CD8-positive, alpha-beta memory T cell (primary cell): ENCODE measurements at regions not wholly inside any gene's neighbourhood (a gene's known extent, or its start where the extent isn't known, plus 50 kb on each side); places are given as distances from the start of the nearest gene placed in this dataset.
"Not testable (repeated sequence)": the region's sequence is repeated elsewhere in the genome, so short reads cannot be mapped to it uniquely, and the experiment has no call there.

Source experiments
- CTCF ChIA-PET: fragments of 350-600 bp; sonication (Branson Sonifier 250); formaldehyde crosslinking; loops from one replicate; lab custom pipeline; 2021; ENCODE audit warnings: antibody characterized with exemption; lab: Charles Lee
- POLR2A ChIA-PET: fragments of 350-600 bp; sonication (Branson Sonifier 250); formaldehyde crosslinking; loops from one replicate; lab custom pipeline; 2021; ENCODE audit warnings: antibody characterized with exemption; lab: Charles Lee
- DNase-seq, 5 donors: peaks; one replicate each; pipeline versions ENCODE4 v3.0.0 to v3.0.0-alpha.2; 2020 to 2022; ENCODE audit warnings: mixed read lengths in 1 of 5
- H3K27ac ChIP-seq: one replicate; pipeline ENCODE4 v1.7.0; 2013; ENCODE audit warnings: low read depth, mild to moderate bottlenecking, low read length, moderate library complexity
- H3K27me3 ChIP-seq: 2 replicates; pipeline ENCODE4 v1.7.0; 2013; ENCODE audit warnings: low read length, mild to moderate bottlenecking; ENCODE audit not compliant: insufficient read depth, poor library complexity, severe bottlenecking
- H3K36me3 ChIP-seq: 2 replicates; pipeline ENCODE4 v1.7.0; 2013; ENCODE audit warnings: mild to moderate bottlenecking, low read length, moderate library complexity; ENCODE audit not compliant: insufficient read depth
- H3K4me1 ChIP-seq: 2 replicates; pipeline ENCODE4 v1.7.0; 2013; ENCODE audit warnings: mild to moderate bottlenecking, low read length, moderate library complexity; ENCODE audit not compliant: insufficient read depth
- H3K4me3 ChIP-seq: 2 replicates; pipeline ENCODE4 v1.7.0; 2013; ENCODE audit warnings: mild to moderate bottlenecking, low read length
- H3K9me3 ChIP-seq: 2 replicates; pipeline ENCODE4 v1.7.0; 2013; ENCODE audit warnings: mild to moderate bottlenecking, low read length
- H3K27ac Mint-ChIP-seq, 8 donors: one replicate each; pipeline ENCODE4 v1.8.0; 2020 to 2021; ENCODE audit warnings: mixed read lengths in 8 of 8, mild to moderate bottlenecking in 6 of 8, inconsistent platforms in 3 of 8, moderate library complexity in 3 of 8
- H3K27me3 Mint-ChIP-seq, 2 donors: one replicate each; pipeline ENCODE4 v1.8.0; 2020 to 2021; ENCODE audit warnings: mixed read lengths in 2 of 2, mild to moderate bottlenecking in 1 of 2, moderate library complexity in 1 of 2
- H3K36me3 Mint-ChIP-seq, 3 donors: one replicate each; pipeline ENCODE4 v1.8.0; 2020 to 2021; ENCODE audit warnings: mixed read lengths in 3 of 3, inconsistent platforms in 1 of 3, mild to moderate bottlenecking in 1 of 3
- H3K4me1 Mint-ChIP-seq, 3 donors: one replicate each; pipeline ENCODE4 v1.8.0; 2020 to 2021; ENCODE audit warnings: mixed read lengths in 3 of 3, inconsistent platforms in 1 of 3, mild to moderate bottlenecking in 1 of 3
- H3K4me3 Mint-ChIP-seq, 7 donors: one replicate each; pipeline ENCODE4 v1.8.0; 2020 to 2021; ENCODE audit warnings: mixed read lengths in 7 of 7, mild to moderate bottlenecking in 6 of 7, moderate library complexity in 4 of 7, inconsistent platforms in 2 of 7
- H3K9me3 Mint-ChIP-seq, 5 donors: one replicate each; pipeline ENCODE4 v1.8.0; 2020 to 2022; ENCODE audit warnings: mixed read lengths in 5 of 5, mild to moderate bottlenecking in 3 of 5, moderate library complexity in 2 of 5, inconsistent platforms in 1 of 5

DNA sequence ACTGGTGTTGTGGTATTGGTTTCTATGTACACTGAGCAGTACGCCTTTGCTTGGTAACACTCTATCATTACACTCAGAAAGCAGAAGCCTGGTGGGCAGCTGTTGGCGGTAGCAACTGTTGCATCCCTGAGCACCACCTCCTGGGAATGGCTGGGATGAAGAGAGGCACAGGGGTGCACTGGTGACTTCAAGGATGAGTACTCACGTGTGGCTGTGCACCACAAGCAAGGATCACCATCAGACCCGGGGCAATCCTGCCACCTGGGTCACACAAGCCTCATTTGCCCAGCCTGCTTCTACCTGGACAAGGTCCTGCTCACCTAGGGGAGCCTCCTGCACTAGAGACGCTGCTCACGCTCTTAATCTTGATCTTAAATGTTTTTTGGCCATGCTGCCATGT is 336.4 kb downstream of the SI start:
- Histone ChIP-seq H3K27me3 (no peaks in the 10 kb centered on the region), H3K9me3 (peaks cover 5% of the 10 kb centered on the region), H3K4me3 (no peak overlapping the region), H3K36me3 (no peaks in the 10 kb centered on the region), H3K4me1 (no peaks in the 10 kb centered on the region), H3K27ac (no peak overlapping the region)
- DNase-seq: no peak
- H3K9me3 Mint-ChIP-seq: peaks cover 8 to 41% (median 10%) of the 10 kb centered on the region in 5 donors
- no peaks in the 10 kb centered on the region for H3K27me3 Mint-ChIP-seq
- no peaks in the 10 kb centered on the region for H3K4me1 Mint-ChIP-seq
- no peak overlapping the region for H3K27ac Mint-ChIP-seq
- ChIA-PET CTCF (no interaction called here), POLR2A (no interaction called here)
- H3K4me3 Mint-ChIP-seq: no peak overlapping the region
- no peaks in the 10 kb centered on the region for H3K36me3 Mint-ChIP-seq

DNA sequence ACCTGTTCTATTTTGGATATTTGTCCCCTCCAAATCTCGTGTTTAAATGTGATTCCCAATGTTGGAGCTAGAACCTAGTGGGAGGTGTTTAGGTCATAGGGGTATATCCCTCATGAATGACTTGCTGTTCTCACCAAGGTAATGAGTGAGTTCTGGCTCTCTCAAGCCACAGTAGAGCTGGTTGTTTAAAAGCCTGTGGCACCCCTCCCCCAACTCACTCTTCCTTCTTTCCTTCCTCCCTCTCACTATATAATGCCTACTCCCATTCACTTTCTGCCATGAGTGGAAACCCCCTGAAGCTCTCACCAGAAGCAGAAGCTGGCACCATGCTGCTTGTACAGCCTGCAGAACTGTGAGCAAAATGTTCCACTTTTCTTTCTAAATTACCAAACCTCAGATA is 341.1 kb downstream of the SI start:
- DNase-seq: no peak
- Mint-ChIP-seq H3K4me3 (no peak overlapping the region), H3K27me3 (no peaks in the 10 kb centered on the region), H3K36me3 (no peaks in the 10 kb centered on the region), H3K27ac (no peak overlapping the region), H3K4me1 (no peaks in the 10 kb centered on the region), H3K9me3 (peaks cover 6 to 30% (median 11%) of the 10 kb centered on the region in 5 donors)
- POLR2A ChIA-PET: no interaction called here
- Histone ChIP-seq H3K4me3 (no peak overlapping the region), H3K9me3 (peaks cover 5% of the 10 kb centered on the region), H3K27ac (no peak overlapping the region), H3K36me3 (no peaks in the 10 kb centered on the region), H3K4me1 (no peaks in the 10 kb centered on the region), H3K27me3 (no peaks in the 10 kb centered on the region)
- CTCF ChIA-PET: no interaction called here

DNA sequence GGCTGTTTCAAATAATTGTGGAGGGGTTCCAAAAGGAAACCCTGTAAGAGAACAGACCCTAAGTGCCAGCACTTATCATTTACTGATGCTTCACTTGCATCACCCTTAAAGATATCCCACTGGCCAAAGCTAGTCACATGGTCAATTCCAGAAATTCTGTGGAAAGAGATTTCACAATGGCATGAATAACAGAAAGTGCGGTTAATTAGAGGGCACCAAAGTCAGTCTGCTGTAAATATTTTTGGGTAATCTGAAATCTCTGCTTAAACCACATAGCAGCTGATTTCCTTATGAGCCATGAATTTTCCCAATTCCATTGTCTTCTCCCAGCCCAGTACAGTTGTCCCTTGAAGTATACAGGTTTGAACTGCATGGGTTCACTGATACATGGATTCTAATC is 346.1 kb downstream of the SI start:
- POLR2A ChIA-PET: no interaction called here

DNA sequence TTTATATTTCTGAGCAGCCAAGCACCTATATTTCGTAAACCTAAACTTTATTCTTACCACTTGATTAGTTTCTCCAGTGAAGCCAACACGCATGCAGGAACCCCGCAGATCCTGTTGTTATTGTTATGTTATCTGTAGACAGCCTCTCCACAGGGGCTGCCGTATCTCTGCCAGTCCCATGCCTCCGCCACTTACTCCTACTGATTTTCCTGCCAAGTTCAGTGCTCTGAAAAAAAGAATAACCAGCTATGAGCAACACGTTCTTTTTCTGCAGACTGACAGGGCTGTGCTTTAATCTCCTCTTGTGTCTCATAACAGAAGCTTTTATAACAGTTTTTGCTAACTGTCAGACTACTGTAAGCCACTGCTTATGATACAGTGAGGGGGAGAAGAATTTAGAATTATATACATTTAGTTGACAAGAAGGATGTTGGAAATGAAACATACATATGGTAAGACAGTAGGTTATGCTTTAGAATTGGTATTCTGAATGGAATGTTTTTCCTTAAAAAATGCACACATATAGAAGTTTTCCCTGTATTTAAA is 347.4 kb downstream of the SI start:
- no peak overlapping the region for H3K4me3 ChIP-seq
- H3K36me3 ChIP-seq: no peaks in the 10 kb centered on the region
- Mint-ChIP-seq H3K36me3 (no peaks in the 10 kb centered on the region), H3K4me3 (no peak overlapping the region), H3K4me1 (no peaks in the 10 kb centered on the region), H3K27ac (no peak overlapping the region), H3K27me3 (no peaks in the 10 kb centered on the region), H3K9me3 (peaks cover 2 to 15% (median 4%) of the 10 kb centered on the region in 5 donors)
- no peak for DNase-seq
- H3K27ac ChIP-seq: no peak overlapping the region
- no peaks in the 10 kb centered on the region for H3K27me3 ChIP-seq
- ChIA-PET CTCF (no interaction called here), POLR2A (no interaction called here)
- H3K9me3 ChIP-seq: no peaks in the 10 kb centered on the region
- H3K4me1 ChIP-seq: no peaks in the 10 kb centered on the region

More for the DNA sequence above, 346.1 kb downstream of the SI start:
- no peaks in the 10 kb centered on the region for H3K9me3 ChIP-seq
- H3K36me3 ChIP-seq: no peaks in the 10 kb centered on the region
- Mint-ChIP-seq H3K27ac (no peak overlapping the region), H3K9me3 (peaks cover 3 to 18% (median 7%) of the 10 kb centered on the region in 5 donors), H3K4me3 (no peak overlapping the region), H3K4me1 (no peaks in the 10 kb centered on the region), H3K27me3 (no peaks in the 10 kb centered on the region), H3K36me3 (no peaks in the 10 kb centered on the region)
- no peaks in the 10 kb centered on the region for H3K4me1 ChIP-seq
- H3K27me3 ChIP-seq: no peaks in the 10 kb centered on the region
- CTCF ChIA-PET: no interaction called here
- no peak for DNase-seq
- no peak overlapping the region for H3K27ac ChIP-seq
- H3K4me3 ChIP-seq: no peak overlapping the region

DNA sequence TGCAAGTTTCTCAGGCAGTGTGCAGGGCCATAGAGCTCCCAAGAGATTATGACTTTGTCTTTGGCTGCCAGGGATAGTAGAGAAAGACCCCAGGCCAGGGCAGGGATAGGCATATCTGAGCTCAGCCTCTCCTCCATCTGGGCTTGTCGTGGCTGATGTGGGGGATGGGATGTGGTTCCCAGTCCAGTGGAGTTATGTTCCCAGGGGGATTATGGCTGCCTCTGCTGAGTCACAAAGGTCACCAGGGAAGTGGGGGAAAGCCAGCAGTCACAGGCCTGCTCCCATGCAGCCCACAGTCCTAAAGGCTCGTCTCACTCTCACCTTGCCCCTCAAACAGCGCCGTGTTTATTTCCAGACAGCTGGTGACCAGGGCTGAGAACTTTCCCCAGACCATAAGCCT is 354.9 kb downstream of the SI start:
- Mint-ChIP-seq H3K4me1 (no peaks in the 10 kb centered on the region), H3K9me3 (peaks cover 4 to 18% (median 6%) of the 10 kb centered on the region in 5 donors), H3K4me3 (no peak overlapping the region), H3K36me3 (no peaks in the 10 kb centered on the region), H3K27ac (no peak overlapping the region), H3K27me3 (no peaks in the 10 kb centered on the region)
- Histone ChIP-seq H3K27ac (no peak overlapping the region), H3K4me1 (no peaks in the 10 kb centered on the region), H3K36me3 (no peaks in the 10 kb centered on the region), H3K9me3 (no peaks in the 10 kb centered on the region), H3K4me3 (no peak overlapping the region), H3K27me3 (no peaks in the 10 kb centered on the region)
- ChIA-PET POLR2A (no interaction called here), CTCF (no interaction called here)
- DNase-seq: no peak

DNA sequence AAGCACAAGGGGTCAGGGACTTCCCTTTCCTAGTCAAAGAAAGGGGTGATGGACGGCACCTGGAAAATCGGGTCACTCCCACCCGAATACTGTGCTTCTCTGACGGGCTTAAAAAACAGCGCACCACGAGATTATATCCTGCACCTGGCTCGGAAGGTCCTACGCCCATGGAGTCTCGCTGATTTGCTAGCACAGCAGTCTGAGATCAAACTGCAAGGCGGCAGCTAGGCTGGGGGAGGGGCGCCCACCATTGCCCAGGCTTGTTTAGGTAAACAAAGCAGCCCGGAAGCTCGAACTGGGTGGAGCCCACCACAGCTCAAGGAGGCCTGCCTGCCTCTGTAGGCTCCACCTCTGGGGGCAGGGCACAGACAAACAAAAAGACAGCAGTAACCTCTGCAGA is 375.5 kb downstream of the SI start:
- DNase-seq, H3K9me3 ChIP-seq, H3K27ac ChIP-seq, H3K27me3 ChIP-seq, H3K27me3 Mint-ChIP-seq, H3K36me3 Mint-ChIP-seq, POLR2A ChIA-PET, H3K4me3 Mint-ChIP-seq, H3K36me3 ChIP-seq, H3K4me1 ChIP-seq, CTCF ChIA-PET, H3K27ac Mint-ChIP-seq, H3K4me3 ChIP-seq, H3K4me1 Mint-ChIP-seq: not testable (repeated sequence)
- peaks cover 0 to 13% (median 6%) of the 10 kb centered on the region in 5 donors for H3K9me3 Mint-ChIP-seq

DNA sequence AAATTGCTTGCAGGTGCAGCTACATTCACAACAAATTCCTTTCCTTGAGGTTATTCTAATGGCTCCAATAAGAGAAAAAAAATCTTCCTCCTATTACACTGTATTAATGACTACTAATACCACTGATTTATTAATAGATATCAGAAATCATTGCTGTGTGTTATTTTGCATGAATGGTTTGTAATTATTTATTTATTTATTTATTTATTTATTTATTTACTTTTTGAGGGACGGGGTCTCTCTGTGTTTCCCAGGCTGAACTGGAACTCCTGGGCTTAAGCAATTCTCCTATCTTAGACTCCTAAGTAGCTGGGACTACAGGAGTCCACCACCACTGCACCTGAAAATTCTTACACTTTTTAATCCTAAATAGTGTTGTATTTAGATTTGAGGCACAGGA is 390.4 kb downstream of the SI start:
- ChIA-PET CTCF (no interaction called here), POLR2A (no interaction called here)
- H3K27me3 ChIP-seq: no peaks in the 10 kb centered on the region
- DNase-seq: no peak
- Mint-ChIP-seq H3K36me3 (no peaks in the 10 kb centered on the region), H3K9me3 (peaks cover 0 to 19% (median 0%) of the 10 kb centered on the region in 5 donors), H3K4me1 (no peaks in the 10 kb centered on the region), H3K27ac (no peak overlapping the region), H3K27me3 (no peaks in the 10 kb centered on the region), H3K4me3 (no peak overlapping the region)
- H3K36me3 ChIP-seq: no peaks in the 10 kb centered on the region
- no peak overlapping the region for H3K27ac ChIP-seq
- no peaks in the 10 kb centered on the region for H3K4me1 ChIP-seq
- H3K9me3 ChIP-seq: no peaks in the 10 kb centered on the region
- H3K4me3 ChIP-seq: no peak overlapping the region

DNA sequence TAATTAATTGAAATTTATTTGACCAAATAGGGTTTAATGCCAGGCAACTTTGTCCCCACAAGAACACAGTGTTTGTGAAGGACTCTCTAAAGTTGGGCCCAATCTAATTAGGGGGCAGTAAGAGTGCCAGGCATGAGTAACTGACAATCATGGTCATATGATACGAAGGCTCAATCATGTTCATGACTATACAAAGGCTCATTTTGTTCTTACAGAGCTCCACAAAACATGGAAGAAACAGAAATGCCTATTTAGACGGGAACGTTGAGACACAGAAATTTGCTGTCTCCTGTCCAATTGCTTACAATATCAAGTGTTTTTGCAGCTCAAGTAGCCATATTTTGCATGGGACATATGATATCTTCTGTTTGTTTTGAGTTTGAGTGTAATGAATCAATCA is 391.1 kb downstream of the SI start:
- no peaks in the 10 kb centered on the region for H3K27me3 ChIP-seq
- Mint-ChIP-seq H3K36me3 (no peaks in the 10 kb centered on the region), H3K27me3 (no peaks in the 10 kb centered on the region), H3K4me3 (no peak overlapping the region), H3K9me3 (peaks cover 0 to 19% (median under 1%) of the 10 kb centered on the region in 5 donors), H3K4me1 (no peaks in the 10 kb centered on the region), H3K27ac (no peak overlapping the region)
- no peak overlapping the region for H3K4me3 ChIP-seq
- no peaks in the 10 kb centered on the region for H3K9me3 ChIP-seq
- H3K36me3 ChIP-seq: no peaks in the 10 kb centered on the region
- POLR2A ChIA-PET: no interaction called here
- H3K27ac ChIP-seq: no peak overlapping the region
- no peaks in the 10 kb centered on the region for H3K4me1 ChIP-seq
- DNase-seq: no peak
- CTCF ChIA-PET: no interaction called here

DNA sequence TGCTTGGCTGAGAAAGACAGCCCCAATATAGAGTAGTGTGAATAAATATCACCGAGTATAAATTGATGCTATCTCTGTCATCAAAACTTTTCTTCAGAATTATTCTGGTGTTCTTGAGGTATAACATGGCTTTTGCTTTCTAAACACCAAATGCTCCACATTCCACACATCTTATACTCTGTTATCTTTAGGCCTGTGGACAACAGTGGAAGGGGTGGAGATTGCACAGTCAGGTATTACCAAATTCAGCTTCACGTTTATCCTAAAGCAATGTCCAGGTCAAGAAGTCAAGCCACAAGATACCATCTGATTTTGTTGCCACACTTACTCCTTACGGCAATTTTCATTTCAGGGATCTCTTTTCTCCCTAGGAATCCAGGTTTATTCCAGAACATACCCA is 394.8 kb downstream of the SI start:
- POLR2A ChIA-PET: no interaction called here
- no peak overlapping the region for H3K27ac Mint-ChIP-seq
- no peak overlapping the region for H3K4me3 ChIP-seq

More for the DNA sequence above, 394.8 kb downstream of the SI start:
- CTCF ChIA-PET: no interaction called here
- H3K27ac ChIP-seq: no peak overlapping the region
- H3K4me1 ChIP-seq: no peaks in the 10 kb centered on the region
- H3K9me3 ChIP-seq: no peaks in the 10 kb centered on the region
- no peak for DNase-seq
- H3K36me3 ChIP-seq: no peaks in the 10 kb centered on the region
- Mint-ChIP-seq H3K9me3 (peaks cover 0 to 23% (median 5%) of the 10 kb centered on the region in 5 donors), H3K36me3 (no peaks in the 10 kb centered on the region), H3K27me3 (no peaks in the 10 kb centered on the region), H3K4me1 (no peaks in the 10 kb centered on the region), H3K4me3 (no peak overlapping the region)
- no peaks in the 10 kb centered on the region for H3K27me3 ChIP-seq
